ENCODE measurements at regions not wholly inside any gene's neighbourhood (a gene's known extent, or its start where the extent isn't known, plus 50 kb on each side); places are given as distances from the start of the nearest gene placed in this dataset.
"Not testable (repeated sequence)": the region's sequence is repeated elsewhere in the genome, so short reads cannot be mapped to it uniquely, and the experiment has no call there.

- H3K9me3 ChIP-seq (ENCODE audit: control insufficient read depth, low read depth, low read length); H3K14ac ChIP-seq (ENCODE audit: insufficient read depth, low read length); H2BK20ac ChIP-seq (ENCODE audit: low read depth, low read length, poor library complexity, severe bottlenecking); H3K4me1 ChIP-seq (ENCODE audit: insufficient read depth, low read length); H3K79me2 ChIP-seq (ENCODE audit: insufficient read depth, low read length); H4K8ac ChIP-seq (replicated peaks; ENCODE audit: insufficient read length, low read depth, low read length); H3K23me2 ChIP-seq (ENCODE audit: insufficient read length, low read depth, low read length, poor library complexity, severe bottlenecking); H3T11ph ChIP-seq (ENCODE audit: low read length); H2AFZ ChIP-seq (ENCODE audit: low read length); H2BK15ac ChIP-seq (ENCODE audit: low read depth, low read length); H4K91ac ChIP-seq (ENCODE audit: insufficient read length, low read depth, low read length); H3K36me3 Mint-ChIP-seq (ENCODE audit: insufficient read depth in 1 of 3, low read depth in 3 of 3); H3K4me3 Mint-ChIP-seq; H4K5ac ChIP-seq (ENCODE audit: insufficient read length, low read depth, low read length); H2BK120ac ChIP-seq (ENCODE audit: low read depth, low read length, poor library complexity, severe bottlenecking); H3K4me2 ChIP-seq (ENCODE audit: insufficient read depth, insufficient read length, low read length); DNase-seq; H3K56ac ChIP-seq (ENCODE audit: insufficient read length, low read depth, low read length); H3K9ac ChIP-seq (ENCODE audit: extremely low read depth, insufficient read length, low read length); H2BK5ac ChIP-seq (ENCODE audit: insufficient read length, low read length); H2AK5ac ChIP-seq (ENCODE audit: insufficient read length, low read length); H3K23ac ChIP-seq (ENCODE audit: insufficient read length, low read depth, low read length); H3K27me3 Mint-ChIP-seq (ENCODE audit: low read depth); H3K4me1 Mint-ChIP-seq; H4K20me1 ChIP-seq (ENCODE audit: control insufficient read depth, insufficient read depth, insufficient read length); H3K27ac ChIP-seq (ENCODE audit: insufficient read length, low read depth, low read length); H3K79me1 ChIP-seq (ENCODE audit: insufficient read depth, low read depth, low read length, poor library complexity, severe bottlenecking); H3K4ac ChIP-seq (ENCODE audit: low read depth, low read length); H3K27ac Mint-ChIP-seq; H3K18ac ChIP-seq (ENCODE audit: insufficient read length, low read depth, low read length); H2BK12ac ChIP-seq (ENCODE audit: insufficient read length, low read depth, low read length); H3K27me3 ChIP-seq (ENCODE audit: insufficient read depth, low read length): not testable (repeated sequence)
- WGBS (ENCODE audit: extremely low coverage, insufficient read length, low lambda C conversion rate): no CpG with 5 or more reads among the region's 1 CpG
- peaks cover 5 to 10% of the 10 kb centered on the region in 2 experiments; a peak in 4 of 5 replicates for H3K9me3 Mint-ChIP-seq
These were observed 602.9 kb downstream of the RPIA start for GRCh38 chr2:89294335-89294734.

- H3K27me3 Mint-ChIP-seq (ENCODE audit: low read depth); H3K4me1 ChIP-seq (ENCODE audit: insufficient read depth, low read length); H2BK20ac ChIP-seq (ENCODE audit: low read depth, low read length, poor library complexity, severe bottlenecking); H3K4me1 Mint-ChIP-seq; H3K4me2 ChIP-seq (ENCODE audit: insufficient read depth, insufficient read length, low read length); H3K27ac ChIP-seq (ENCODE audit: insufficient read length, low read depth, low read length); H3K14ac ChIP-seq (ENCODE audit: insufficient read depth, low read length); H3K79me2 ChIP-seq (ENCODE audit: insufficient read depth, low read length); H4K91ac ChIP-seq (ENCODE audit: insufficient read length, low read depth, low read length); H2AFZ ChIP-seq (ENCODE audit: low read length); H3K27ac Mint-ChIP-seq; H3K79me1 ChIP-seq (ENCODE audit: insufficient read depth, low read depth, low read length, poor library complexity, severe bottlenecking); H3K9ac ChIP-seq (ENCODE audit: extremely low read depth, insufficient read length, low read length); H2AK5ac ChIP-seq (ENCODE audit: insufficient read length, low read length); H3K9me3 ChIP-seq (ENCODE audit: control insufficient read depth, low read depth, low read length); H4K20me1 ChIP-seq (ENCODE audit: control insufficient read depth, insufficient read depth, insufficient read length); H2BK12ac ChIP-seq (ENCODE audit: insufficient read length, low read depth, low read length); H3K36me3 Mint-ChIP-seq (ENCODE audit: insufficient read depth in 1 of 3, low read depth in 3 of 3); H4K5ac ChIP-seq (ENCODE audit: insufficient read length, low read depth, low read length); H3K4ac ChIP-seq (ENCODE audit: low read depth, low read length); H2BK5ac ChIP-seq (ENCODE audit: insufficient read length, low read length); H3K18ac ChIP-seq (ENCODE audit: insufficient read length, low read depth, low read length); H3K4me3 Mint-ChIP-seq; H3K23ac ChIP-seq (ENCODE audit: insufficient read length, low read depth, low read length); H3K23me2 ChIP-seq (ENCODE audit: insufficient read length, low read depth, low read length, poor library complexity, severe bottlenecking); H2BK15ac ChIP-seq (ENCODE audit: low read depth, low read length); DNase-seq; H2BK120ac ChIP-seq (ENCODE audit: low read depth, low read length, poor library complexity, severe bottlenecking); H3K56ac ChIP-seq (ENCODE audit: insufficient read length, low read depth, low read length); H4K8ac ChIP-seq (replicated peaks; ENCODE audit: insufficient read length, low read depth, low read length); H3T11ph ChIP-seq (ENCODE audit: low read length); H3K27me3 ChIP-seq (ENCODE audit: insufficient read depth, low read length): not testable (repeated sequence)
- no CpG with 5 or more reads among the region's 7 CpGs for WGBS (ENCODE audit: extremely low coverage, insufficient read length, low lambda C conversion rate)
- peaks cover 12 to 14% of the 10 kb centered on the region in 2 experiments; a peak in 4 of 5 replicates for H3K9me3 Mint-ChIP-seq
These were observed 605.4 kb downstream of the RPIA start for GRCh38 chr2:89296820-89297398.
